Glutamatergic neuron (in vitro differentiated cells): ENCODE measurements at regions not wholly inside any gene's neighbourhood (a gene's known extent, or its start where the extent isn't known, plus 50 kb on each side); places are given as distances from the start of the nearest gene placed in this dataset.

Source experiments
- DNase-seq: peaks from one replicate; pipeline ENCODE4 v3.0.0; 2022
- H3K27ac Mint-ChIP-seq: one replicate; pipeline ENCODE4 v1.8.0; 2020; ENCODE audit warnings: mild to moderate bottlenecking, mixed read lengths, inconsistent platforms; ENCODE audit not compliant: unreplicated experiment
- H3K27me3 Mint-ChIP-seq: one replicate; pipeline ENCODE4 v1.8.0; 2020; ENCODE audit warnings: mild to moderate bottlenecking, moderate library complexity, mixed read lengths, inconsistent platforms; ENCODE audit not compliant: unreplicated experiment
- H3K36me3 Mint-ChIP-seq: one replicate; pipeline ENCODE4 v1.8.0; 2020; ENCODE audit warnings: mild to moderate bottlenecking, mixed read lengths, inconsistent platforms; ENCODE audit not compliant: unreplicated experiment
- H3K4me1 Mint-ChIP-seq: one replicate; pipeline ENCODE4 v1.8.0; 2020; ENCODE audit warnings: mild to moderate bottlenecking, low read depth, mixed read lengths, inconsistent platforms; ENCODE audit not compliant: unreplicated experiment
- H3K4me3 Mint-ChIP-seq: one replicate; pipeline ENCODE4 v1.8.0; 2020; ENCODE audit warnings: mild to moderate bottlenecking, mixed read lengths, inconsistent platforms; ENCODE audit not compliant: unreplicated experiment
- H3K9me3 Mint-ChIP-seq: one replicate; pipeline ENCODE4 v1.8.0; 2020; ENCODE audit warnings: mild to moderate bottlenecking, moderate library complexity, mixed read lengths, inconsistent platforms; ENCODE audit not compliant: unreplicated experiment
- CTCF ChIP-seq: fragments of 200-600 bp; sonication (generic); IDR thresholded peaks from one replicate; pipeline ENCODE4 v1.5.0; 2021; ENCODE audit not compliant: partially characterized antibody, unreplicated experiment

- H3K27me3 Mint-ChIP-seq: no peaks in the 10 kb centered on the region
- H3K27ac Mint-ChIP-seq: no peak overlapping the region
- DNase-seq: no peak
- TF ChIP-seq CTCF: no peak
- H3K9me3 Mint-ChIP-seq: no peaks in the 10 kb centered on the region
- H3K4me3 Mint-ChIP-seq: no peak overlapping the region
- H3K36me3 Mint-ChIP-seq: no peaks in the 10 kb centered on the region
- H3K4me1 Mint-ChIP-seq: no peaks in the 10 kb centered on the region
Observed at GRCh38 chr12:89923091-89923490, 214.5 kb upstream of the ATP2B1 start.

GRCh38 chr12:89920866-89921265 is 212.2 kb upstream of the ATP2B1 start:
- H3K4me3 Mint-ChIP-seq: no peak overlapping the region
- H3K27me3 Mint-ChIP-seq: no peaks in the 10 kb centered on the region
- H3K36me3 Mint-ChIP-seq: no peaks in the 10 kb centered on the region
- no peaks in the 10 kb centered on the region for H3K4me1 Mint-ChIP-seq
- no peak overlapping the region for H3K27ac Mint-ChIP-seq
- no peak for DNase-seq
- H3K9me3 Mint-ChIP-seq: no peaks in the 10 kb centered on the region
- no peak for TF ChIP-seq CTCF

- TF ChIP-seq CTCF: no peak
- Mint-ChIP-seq H3K27me3 (no peaks in the 10 kb centered on the region), H3K27ac (no peak overlapping the region), H3K4me3 (no peak overlapping the region), H3K36me3 (no peaks in the 10 kb centered on the region), H3K9me3 (no peaks in the 10 kb centered on the region), H3K4me1 (no peaks in the 10 kb centered on the region)
- no peak for DNase-seq
Observed at GRCh38 chr12:89919241-89919906, 210.7 kb upstream of the ATP2B1 start.

- no peak overlapping the region for H3K4me3 Mint-ChIP-seq
- no peak for TF ChIP-seq CTCF
- no peaks in the 10 kb centered on the region for H3K27me3 Mint-ChIP-seq
- no peak for DNase-seq
- no peak overlapping the region for H3K27ac Mint-ChIP-seq
- no peaks in the 10 kb centered on the region for H3K4me1 Mint-ChIP-seq
- H3K9me3 Mint-ChIP-seq: no peaks in the 10 kb centered on the region
- no peaks in the 10 kb centered on the region for H3K36me3 Mint-ChIP-seq
Observed at GRCh38 chr12:89918172-89918846, 209.7 kb upstream of the ATP2B1 start.

- peaks cover 1% of the 10 kb centered on the region for H3K27me3 Mint-ChIP-seq
Observed at GRCh38 chr12:89909753-89910152, 201.1 kb upstream of the ATP2B1 start.

More at GRCh38 chr12:89909753-89910152, 201.1 kb upstream of the ATP2B1 start:
- Mint-ChIP-seq H3K27ac (no peak overlapping the region), H3K4me3 (no peak overlapping the region), H3K4me1 (no peaks in the 10 kb centered on the region), H3K9me3 (no peaks in the 10 kb centered on the region), H3K36me3 (no peaks in the 10 kb centered on the region)
- TF ChIP-seq CTCF: no peak
- DNase-seq: no peak
